ENCODE measurements at regions not wholly inside any gene's neighbourhood (a gene's known extent, or its start where the extent isn't known, plus 50 kb on each side); places are given as distances from the start of the nearest gene placed in this dataset.
A peak's percentile ranks its signal among the peaks of the same experiment; 100 is the strongest.

GRCh38 chr21:28142697-28143096 is 850.0 kb downstream of the LTN1 start:
- Histone ChIP-seq H3K36me3 (replicated peaks in 1 of 2; ENCODE audit: insufficient read depth in 1 of 2, low read depth in 2 of 2) (no peaks in the 10 kb centered on the region), H3K4me3 (no peak overlapping the region), H3K27me3 (no peaks in the 10 kb centered on the region), H3K4me1 (no peaks in the 10 kb centered on the region), H3K9me3 (no peaks in the 10 kb centered on the region), H3K27ac (no peak overlapping the region)
- intact Hi-C loops (cut with DNase I), result no loop called here
- no peak for ATAC-seq
- TF ChIP-seq CTCF (IDR thresholded peaks at IDR 0.05) (no peak), POLR2A (IDR thresholded peaks at IDR 0.05) (no peak)
- peak in 1 of 4 donors; percentile 14 for DNase-seq

GRCh38 chr21:28138272-28138671 is 854.4 kb downstream of the LTN1 start:
- intact Hi-C loops (cut with DNase I), result no loop called here
- ATAC-seq (no peak), DNase-seq (no peak)
- no peak overlapping the region for H3K27ac ChIP-seq
- H3K4me1 ChIP-seq, result no peaks in the 10 kb centered on the region
- H3K36me3 ChIP-seq (replicated peaks in 1 of 2; ENCODE audit: insufficient read depth in 1 of 2, low read depth in 2 of 2), result no peaks in the 10 kb centered on the region
- TF ChIP-seq POLR2A (IDR thresholded peaks at IDR 0.05), result no peak
- TF ChIP-seq CTCF (IDR thresholded peaks at IDR 0.05), result no peak
- H3K9me3 ChIP-seq, result no peaks in the 10 kb centered on the region
- H3K27me3 ChIP-seq, result no peaks in the 10 kb centered on the region
- H3K4me3 ChIP-seq, result no peak overlapping the region
- 80 to 91% methylated on average over 2 of the region's 2 CpGs for WGBS, 2 donors

- Histone ChIP-seq H3K9me3 (no peaks in the 10 kb centered on the region), H3K36me3 (replicated peaks in 1 of 2; ENCODE audit: insufficient read depth in 1 of 2, low read depth in 2 of 2) (no peaks in the 10 kb centered on the region), H3K4me1 (no peaks in the 10 kb centered on the region), H3K27me3 (no peaks in the 10 kb centered on the region), H3K27ac (no peak overlapping the region), H3K4me3 (no peak overlapping the region)
- intact Hi-C loops (cut with DNase I), result no loop called here
- TF ChIP-seq POLR2A (IDR thresholded peaks at IDR 0.05) (no peak), CTCF (IDR thresholded peaks at IDR 0.05) (no peak)
- WGBS, 2 donors, result 65 to 67% methylated on average over 3 of the region's 3 CpGs
- DNase-seq (no peak), ATAC-seq (no peak)
Observed at GRCh38 chr21:28136656-28137255, 855.9 kb downstream of the LTN1 start.

- peak in 1 of 4 donors; percentile 20 for DNase-seq
- no peaks in the 10 kb centered on the region for H3K36me3 ChIP-seq (replicated peaks in 1 of 2; ENCODE audit: insufficient read depth in 1 of 2, low read depth in 2 of 2)
- no peaks in the 10 kb centered on the region for H3K27me3 ChIP-seq
- TF ChIP-seq CTCF (IDR thresholded peaks at IDR 0.05) (no peak), POLR2A (IDR thresholded peaks at IDR 0.05) (no peak)
- H3K27ac ChIP-seq, result no peak overlapping the region
- H3K4me3 ChIP-seq, result no peak overlapping the region
- no peaks in the 10 kb centered on the region for H3K4me1 ChIP-seq
- WGBS, 2 donors, result 77 to 81% methylated on average over 2 of the region's 2 CpGs
- intact Hi-C loops (cut with DNase I), result no loop called here
- peaks cover 0 to 8% (median 0%) of the 10 kb centered on the region in 3 donors for H3K9me3 ChIP-seq
- no peak for ATAC-seq
Observed at GRCh38 chr21:28135646-28136045, 857.0 kb downstream of the LTN1 start.

- no peak for TF ChIP-seq CTCF (IDR thresholded peaks at IDR 0.05)
- TF ChIP-seq POLR2A (IDR thresholded peaks at IDR 0.05), result no peak
- H3K4me1 ChIP-seq, result no peaks in the 10 kb centered on the region
- H3K36me3 ChIP-seq (replicated peaks in 1 of 2; ENCODE audit: insufficient read depth in 1 of 2, low read depth in 2 of 2), result no peaks in the 10 kb centered on the region
- DNase-seq, result no peak
- no peak overlapping the region for H3K27ac ChIP-seq
- H3K9me3 ChIP-seq, result peaks cover 0 to 8% (median 0%) of the 10 kb centered on the region in 3 donors
- H3K4me3 ChIP-seq, result no peak overlapping the region
- intact Hi-C loops (cut with DNase I), result no loop called here
- H3K27me3 ChIP-seq, result no peaks in the 10 kb centered on the region
- WGBS, 2 donors, result 90 to 92% methylated on average over 2 of the region's 2 CpGs
- ATAC-seq, result no peak
Observed at GRCh38 chr21:28133116-28133515, 859.6 kb downstream of the LTN1 start.
